ENCODE measurements at regions not wholly inside any gene's neighbourhood (a gene's known extent, or its start where the extent isn't known, plus 50 kb on each side); places are given as distances from the start of the nearest gene placed in this dataset.

DNA sequence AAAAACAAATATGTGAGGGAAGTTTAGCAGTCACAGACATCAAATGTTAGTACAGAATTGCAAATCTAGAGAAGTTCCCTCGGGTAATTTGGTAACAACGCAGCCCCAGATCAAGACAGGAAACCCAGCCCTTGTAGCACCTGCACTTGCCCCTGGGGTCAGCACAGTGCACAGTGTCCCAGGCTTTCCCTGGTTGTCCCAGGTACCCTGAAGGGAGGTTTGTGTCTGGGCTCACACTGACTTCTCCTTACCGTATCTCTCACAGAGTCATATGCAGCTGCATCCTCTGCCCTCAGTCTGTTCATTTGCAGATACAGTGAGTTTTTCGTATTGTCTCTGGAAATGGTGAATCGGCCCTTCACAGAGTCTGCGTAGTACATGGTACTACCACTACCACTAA, 528.9 kb downstream of the TMEM121 start:
- no peak for TF ChIP-seq POLR2AphosphoS5 (IDR thresholded peaks at IDR 0.05; ENCODE audit: borderline replicate concordance, low read depth, low read length)
- no peak for TF ChIP-seq EZH2 (IDR thresholded peaks at IDR 0.05)
- TF ChIP-seq FOXP2 (optimal IDR thresholded peaks at IDR 0.05; ENCODE audit: control extremely low read depth, extremely low read length, insufficient read depth), result no peak

Measured in SK-N-MC (cell line).